HCT116 (cell line): ENCODE measurements at regions not wholly inside any gene's neighbourhood (a gene's known extent, or its start where the extent isn't known, plus 50 kb on each side); places are given as distances from the start of the nearest gene placed in this dataset.

Experiments
- ATAC-seq: fragments of 200-7000 bp; cut with Tn5 transposase; 2 replicates; pipeline ENCODE4 v1.9.1; 2020; ENCODE audit warnings: mild to moderate bottlenecking, moderate library complexity
- BruUV-seq: library from RNA; stranded (reverse); fragments of 400-500 nt; replicated peaks from 2 replicates; lab custom pipeline; 2021; lab: Mats Ljungman, UMichigan
- CTCF ChIA-PET: fragments of 300-600 bp; sonication (Branson Sonifier 250); formaldehyde crosslinking; loops from one replicate; lab custom pipeline; 2021; ENCODE audit warnings: antibody characterized with exemption; lab: Charles Lee
- POLR2A ChIA-PET: fragments of 300-600, 350-600 bp; sonication (Branson Sonifier 250); formaldehyde crosslinking; loops from one replicate; lab custom pipeline; 2021; ENCODE audit warnings: antibody characterized with exemption; lab: Charles Lee
- RAD21 ChIA-PET, 2 experiments: fragments of 300-600 bp; sonication (Branson Sonifier 250); formaldehyde crosslinking; loops; one replicate each; lab custom pipeline; 2023; ENCODE audit warnings: low total read pairs in 2 of 2; ENCODE audit not compliant: uncharacterized antibody in 2 of 2, unreplicated experiment in 2 of 2, low non-redundant PET in 1 of 2; lab: Charles Lee
- DNase-seq: peaks from one replicate; pipeline ENCODE4 v3.0.0-alpha.2; 2010; ENCODE audit warnings: low read depth, low spot score
- H2AFZ ChIP-seq: fragments of 200-600 bp; shearing (Covaris generic), sonication (generic); 2 replicates; pipeline ENCODE4 v1.6.1; 2017; ENCODE audit warnings: low read depth, mixed run types, mixed read lengths, antibody characterized with exemption, low read length; ENCODE audit not compliant: poor library complexity, severe bottlenecking
- H3K27ac ChIP-seq: 2 replicates; pipeline ENCODE4 v1.5.1; 2012; ENCODE audit warnings: low read depth, low read length
- H3K27me3 ChIP-seq: fragments of 200-600 bp; sonication (generic); 2 replicates; pipeline ENCODE4 v1.6.1; 2016; ENCODE audit warnings: mixed run types, low read length, mixed read lengths; ENCODE audit not compliant: insufficient read depth
- H3K36me3 ChIP-seq, 2 experiments: fragments of 200-500 bp in 1 of 2; fragments of 200-600 bp in 1 of 2; sonication (Bioruptor generic) in 1 of 2; sonication (generic) in 1 of 2; 2 replicates each; pipeline versions ENCODE4 v1.5.1 to v1.6.1; 2014 to 2016; ENCODE audit warnings: low read length in 2 of 2, inconsistent platforms in 1 of 2, mixed read lengths in 1 of 2, mixed run types in 1 of 2; ENCODE audit not compliant: insufficient read depth in 2 of 2, control insufficient read depth in 1 of 2
- H3K4me1 ChIP-seq, 2 experiments: fragments of 200-600 bp in 1 of 2; sonication (generic) in 1 of 2; 2 replicates each; pipeline versions ENCODE4 v1.5.1 to v1.6.1; 2012 to 2017; ENCODE audit warnings: low read length in 2 of 2, inconsistent platforms in 1 of 2, mild to moderate bottlenecking in 1 of 2, mixed read lengths in 1 of 2, mixed run types in 1 of 2, moderate library complexity in 1 of 2; ENCODE audit not compliant: insufficient read depth in 2 of 2, control insufficient read depth in 1 of 2
- H3K4me2 ChIP-seq: fragments of 200-600 bp; sonication (generic); 2 replicates; pipeline ENCODE4 v1.6.1; 2017; ENCODE audit warnings: mixed run types, low read length, mixed read lengths
- H3K4me3 ChIP-seq, 2 experiments: fragments of 200-600 bp in 1 of 2; sonication (generic) in 1 of 2; replicated peaks in 1 of 2; 2 replicates each; pipeline ENCODE4 v1.5.1; 2011 to 2016; ENCODE audit warnings: low read length in 2 of 2, control low read depth in 1 of 2, low read depth in 1 of 2, mild to moderate bottlenecking in 1 of 2, mixed read lengths in 1 of 2, mixed run types in 1 of 2
- H3K79me2 ChIP-seq: fragments of 200-600 bp; sonication (generic); 2 replicates; pipeline ENCODE4 v1.6.1; 2017; ENCODE audit warnings: mild to moderate bottlenecking, mixed run types, low read length, moderate library complexity, mixed read lengths; ENCODE audit not compliant: insufficient read depth
- H3K9ac ChIP-seq: fragments of 200-600 bp; sonication (generic); 2 replicates; pipeline ENCODE4 v1.6.1; 2016; ENCODE audit warnings: low read length, mixed read lengths
- H3K9me2 ChIP-seq: fragments of 200-600 bp; sonication (generic), shearing (Covaris generic); 2 replicates; pipeline ENCODE4 v1.6.1; 2017; ENCODE audit warnings: mixed run types, mild to moderate bottlenecking, moderate library complexity; ENCODE audit not compliant: insufficient read depth
- H3K9me3 ChIP-seq, 2 experiments: fragments of 200-500 bp in 1 of 2; fragments of 200-600 bp in 1 of 2; sonication (Bioruptor generic) in 1 of 2; sonication (generic) in 1 of 2; 2 replicates each; pipeline ENCODE4 v1.6.1; 2014 to 2017; ENCODE audit warnings: low read length in 2 of 2, mixed read lengths in 2 of 2, inconsistent platforms in 1 of 2, low read depth in 1 of 2, mild to moderate bottlenecking in 1 of 2, mixed run types in 1 of 2, moderate library complexity in 1 of 2; ENCODE audit not compliant: control insufficient read depth in 1 of 2, insufficient read depth in 1 of 2
- H4K20me1 ChIP-seq: fragments of 200-600 bp; sonication (generic), shearing (Covaris generic); 2 replicates; pipeline ENCODE4 v1.6.1; 2017; ENCODE audit warnings: mixed run types, mild to moderate bottlenecking, moderate library complexity; ENCODE audit not compliant: insufficient read depth
- ATF3 ChIP-seq: IDR thresholded peaks from 2 replicates; pipeline ENCODE4 v1.6.1; 2012
- CTCF ChIP-seq, 3 experiments: fragments of 200-600 bp in 1 of 3; sonication (generic) in 1 of 3; IDR thresholded peaks in 2 of 3; conservative IDR thresholded peaks in 1 of 3; 2 replicates each; pipeline ENCODE4 v1.5.1; 2012 to 2017; ENCODE audit warnings: low read depth in 2 of 3, low read length in 2 of 3, antibody characterized with exemption in 1 of 3, borderline replicate concordance in 1 of 3, control low read depth in 1 of 3, mild to moderate bottlenecking in 1 of 3, mixed read lengths in 1 of 3, mixed run types in 1 of 3, moderate library complexity in 1 of 3; ENCODE audit not compliant: insufficient read depth in 1 of 3
- ELF1 ChIP-seq: IDR thresholded peaks from 2 replicates; pipeline ENCODE4 v1.6.1; 2012; ENCODE audit warnings: low read depth, borderline replicate concordance
- EZH2phosphoT487 ChIP-seq: fragments of 200-600 bp; IDR thresholded peaks from 2 replicates; pipeline ENCODE4 v1.6.1; 2018; ENCODE audit warnings: antibody characterized with exemption, borderline replicate concordance
- POLR2A ChIP-seq: IDR thresholded peaks from 2 replicates; pipeline ENCODE4 v1.7.0; 2011; ENCODE audit warnings: borderline replicate concordance; ENCODE audit not compliant: insufficient read depth, insufficient read length; ENCODE audit errors: extremely low read depth
- SRF ChIP-seq: IDR thresholded peaks from 2 replicates; pipeline ENCODE4 v1.6.1; 2012; ENCODE audit warnings: low read depth
- intact Hi-C: fragments of 100-400 bp; cut with micrococcal nuclease; formaldehyde crosslinking; loops from 2 replicates; pipeline ENCODE4 v1.10.0; 2022

- no TSS peak for BruUV-seq
- H3K4me1 ChIP-seq, result no peaks in the 10 kb centered on the region
- no peaks in the 10 kb centered on the region for H3K36me3 ChIP-seq
- H3K27me3 ChIP-seq, result peaks cover 9% of the 10 kb centered on the region; the same call in 1 of the 2 replicates
- H3K4me2 ChIP-seq, result no peak overlapping the region
- H2AFZ ChIP-seq, result no peak overlapping the region
- DNase-seq (no peak), ATAC-seq (no peak)
- intact Hi-C loops, result no loop called here
- H3K9me2 ChIP-seq, result no peaks in the 10 kb centered on the region
- ChIA-PET RAD21 (no interaction called here), POLR2A (no interaction called here), CTCF (no interaction called here)
- no peaks in the 10 kb centered on the region for H3K79me2 ChIP-seq
- H4K20me1 ChIP-seq, result no peaks in the 10 kb centered on the region
- no peak for TF ChIP-seq EZH2phosphoT487
- no peak for TF ChIP-seq ATF3
- TF ChIP-seq POLR2A, result no peak
- no peak for TF ChIP-seq SRF
- H3K27ac ChIP-seq, result no peak overlapping the region
- no peaks in the 10 kb centered on the region for H3K9me3 ChIP-seq
- no peak overlapping the region for H3K4me3 ChIP-seq
- no peak overlapping the region for H3K9ac ChIP-seq
Observed at GRCh38 chr9:109963079-109963478, 183.1 kb downstream of the PALM2AKAP2 start.

GRCh38 chr9:109966643-109967368 is 186.8 kb downstream of the PALM2AKAP2 start:
- POLR2A ChIA-PET, result no interaction called here
- no peaks in the 10 kb centered on the region for H3K79me2 ChIP-seq
- TF ChIP-seq SRF, result no peak
- TF ChIP-seq ATF3, result no peak
- no peak for TF ChIP-seq ELF1
- TF ChIP-seq CTCF (IDR thresholded peaks at IDR 0.05 in 2 of 3, conservative IDR thresholded peaks at IDR 0.05 in 1 of 3; ENCODE audit: borderline replicate concordance in 1 of 3, insufficient read depth in 1 of 3, low read depth in 2 of 3, low read length in 2 of 3), result no peak
- DNase-seq, result no peak
- no peaks in the 10 kb centered on the region for H3K4me1 ChIP-seq
- H3K9me3 ChIP-seq, result no peaks in the 10 kb centered on the region
- no peak overlapping the region for H3K27ac ChIP-seq
- RAD21 ChIA-PET, result no interaction called here
- H3K4me2 ChIP-seq, result no peak overlapping the region
- ATAC-seq, result no peak
- intact Hi-C loops, result no loop called here
- BruUV-seq, result no TSS peak
- H3K27me3 ChIP-seq, result 0 out of 2 replicates have a peak, but pooled peaks cover 4% of the 10 kb centered on the region
- CTCF ChIA-PET, result no interaction called here
- H2AFZ ChIP-seq, result no peak overlapping the region
- H3K9ac ChIP-seq, result no peak overlapping the region
- H3K36me3 ChIP-seq, result no peaks in the 10 kb centered on the region
- no peaks in the 10 kb centered on the region for H3K9me2 ChIP-seq
- no peaks in the 10 kb centered on the region for H4K20me1 ChIP-seq
- no peak overlapping the region for H3K4me3 ChIP-seq
